NCI-H460 (cell line): ENCODE measurements at regions not wholly inside any gene's neighbourhood (a gene's known extent, or its start where the extent isn't known, plus 50 kb on each side); places are given as distances from the start of the nearest gene placed in this dataset.

Experiments
- DNase-seq: peaks from one replicate; pipeline ENCODE4 v3.0.0-alpha.2; 2016; ENCODE audit warnings: low read depth; ENCODE audit errors: extremely low read depth
- small RNA-seq, 2 experiments: library from RNA; depleted of rRNA; stranded (forward); fragments of <200 nt; gene quantifications; one replicate each; pipeline ENCODE3, GENCODE V24; 2014

DNA sequence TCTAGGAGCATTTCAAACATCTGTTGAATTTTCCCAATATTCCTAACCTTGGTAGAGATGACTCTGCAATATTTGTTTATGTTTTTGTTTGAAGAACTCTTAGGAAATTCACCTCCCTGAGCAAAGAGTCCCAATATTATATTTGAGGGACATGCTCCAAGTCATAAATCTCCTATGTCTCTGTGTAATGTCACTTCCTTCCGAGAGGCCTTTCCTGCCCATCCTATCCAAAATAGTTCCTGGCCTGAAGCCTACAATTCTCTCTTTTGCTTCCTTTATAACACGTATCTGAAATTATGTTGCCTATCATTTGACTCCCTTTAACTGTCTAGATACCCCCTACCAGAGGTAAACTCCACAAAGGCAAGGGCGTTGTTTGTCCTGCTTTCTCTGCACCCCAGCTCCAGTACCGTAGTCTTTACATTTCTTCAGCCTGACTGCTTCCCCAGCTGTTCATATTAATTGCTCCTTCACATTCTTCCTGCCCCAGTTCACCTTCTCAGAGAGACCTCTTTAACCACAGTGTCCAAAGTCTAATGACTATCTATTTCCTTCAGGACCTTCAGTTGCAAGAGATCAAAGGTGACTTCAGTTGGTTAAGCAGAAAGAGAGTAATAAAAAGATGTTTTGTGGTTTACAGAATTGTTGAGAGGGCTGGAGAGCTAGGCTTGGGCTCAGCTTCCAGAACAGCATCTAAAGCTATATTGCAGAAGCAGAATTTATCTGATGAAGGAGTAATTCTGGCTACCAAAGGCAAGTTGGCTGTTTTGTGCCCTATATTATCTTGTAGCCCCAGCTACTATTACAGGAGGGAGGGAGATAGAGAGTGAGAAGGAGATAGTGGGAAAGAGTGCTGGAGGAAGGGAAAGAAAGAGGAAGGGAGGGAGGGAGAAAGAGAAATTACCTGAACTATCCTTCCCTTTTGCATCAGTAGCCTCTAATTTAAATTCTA, 109.3 kb upstream of the TMEM161B start:
- DNase-seq = no peak

DNA sequence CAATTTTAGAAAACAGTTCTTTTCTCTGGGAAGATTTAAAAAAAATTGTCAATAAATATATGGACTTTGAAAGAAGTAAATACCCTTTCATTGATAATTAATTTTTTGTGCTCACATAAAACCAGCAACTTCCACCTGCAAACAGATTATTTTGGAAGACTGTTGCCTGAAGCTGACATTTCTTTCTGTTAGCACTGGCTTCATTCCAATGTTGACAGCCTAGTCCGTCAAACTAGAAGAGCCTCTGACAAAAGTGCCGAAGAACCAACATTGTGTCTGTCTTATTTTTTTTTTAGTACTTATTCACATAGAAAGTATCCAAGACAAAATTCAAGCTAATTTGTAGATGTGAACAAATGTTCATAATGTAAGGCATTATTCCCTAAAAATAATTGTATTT, 108.6 kb upstream of the TMEM161B start:
- no peak for DNase-seq

DNA sequence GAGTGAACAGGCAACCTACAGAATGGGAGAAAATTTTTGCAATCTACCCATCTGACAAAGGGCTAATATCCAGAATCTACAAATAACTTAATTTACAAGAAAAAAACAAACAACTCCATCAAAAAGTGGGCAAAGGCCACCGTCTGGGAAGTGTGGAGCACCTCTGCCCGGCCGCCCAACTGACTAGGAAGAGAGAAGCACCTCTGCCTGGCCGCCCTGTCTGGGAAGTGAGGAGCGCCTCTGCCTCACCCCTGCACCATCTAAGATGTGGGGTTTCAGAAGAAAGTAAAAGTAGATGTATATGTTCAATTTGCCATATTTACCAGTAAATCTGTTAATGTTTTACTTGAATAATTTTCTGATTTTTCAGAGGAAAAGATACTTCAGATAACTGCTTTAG, 108.1 kb upstream of the TMEM161B start:
- no peak for DNase-seq

DNA sequence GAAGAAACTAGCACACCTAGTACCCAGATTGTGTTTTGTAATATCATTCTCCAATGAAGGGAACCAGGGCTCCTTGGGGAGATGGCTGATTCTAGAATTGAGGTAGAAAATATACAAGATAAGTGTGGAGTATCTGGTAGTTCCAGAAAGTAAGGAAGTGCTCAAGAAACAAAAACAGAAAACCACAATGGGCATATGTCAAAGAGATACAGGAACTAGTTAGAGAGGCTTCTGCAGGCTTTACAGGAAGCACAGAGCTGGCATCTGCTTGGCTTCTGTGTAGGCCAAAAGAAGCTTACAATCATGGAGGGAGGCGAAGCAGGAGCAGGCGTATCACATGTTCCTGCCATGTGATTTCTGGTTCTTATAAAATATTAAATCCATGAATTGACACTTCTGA, 105.7 kb upstream of the TMEM161B start:
- no peak for DNase-seq

DNA sequence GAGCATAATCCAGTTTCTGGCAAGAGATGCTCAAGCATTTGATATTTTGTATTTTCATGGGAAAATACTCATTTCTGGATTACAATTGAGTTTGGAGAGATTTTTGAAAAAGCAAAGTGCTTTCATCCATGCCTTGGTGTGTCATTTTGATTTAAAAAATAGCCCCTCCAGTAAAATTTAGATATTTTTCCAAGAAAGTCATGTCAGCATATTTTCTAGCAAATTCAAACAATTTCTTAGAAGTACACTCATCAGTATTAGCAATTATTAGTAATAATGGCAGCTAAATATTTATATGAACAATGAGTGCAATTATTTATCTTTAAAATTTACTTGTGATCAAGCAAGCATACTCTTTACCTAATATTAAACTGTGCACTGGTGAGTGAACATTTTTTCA, 102.2 kb upstream of the TMEM161B start:
- DNase-seq = no peak

DNA sequence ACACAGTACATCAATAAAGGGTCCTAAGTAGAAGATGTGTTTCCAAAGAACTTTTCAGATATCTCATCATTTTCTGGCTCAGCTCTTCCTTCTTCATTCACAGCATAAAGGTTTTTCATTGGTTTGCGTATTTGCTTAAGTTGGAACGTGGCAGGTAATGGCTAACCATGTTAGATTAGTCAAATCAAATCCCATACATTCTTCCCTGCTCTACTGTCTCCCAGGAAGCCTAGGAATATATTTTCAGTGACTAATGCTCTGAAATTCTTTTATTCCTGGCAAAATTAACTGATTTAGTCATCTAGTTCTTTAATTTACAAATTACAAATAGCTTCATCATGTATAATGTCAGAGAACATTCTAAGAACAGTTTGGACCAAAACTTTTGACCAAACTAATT, 99.6 kb upstream of the TMEM161B start:
- no peak for DNase-seq

DNA sequence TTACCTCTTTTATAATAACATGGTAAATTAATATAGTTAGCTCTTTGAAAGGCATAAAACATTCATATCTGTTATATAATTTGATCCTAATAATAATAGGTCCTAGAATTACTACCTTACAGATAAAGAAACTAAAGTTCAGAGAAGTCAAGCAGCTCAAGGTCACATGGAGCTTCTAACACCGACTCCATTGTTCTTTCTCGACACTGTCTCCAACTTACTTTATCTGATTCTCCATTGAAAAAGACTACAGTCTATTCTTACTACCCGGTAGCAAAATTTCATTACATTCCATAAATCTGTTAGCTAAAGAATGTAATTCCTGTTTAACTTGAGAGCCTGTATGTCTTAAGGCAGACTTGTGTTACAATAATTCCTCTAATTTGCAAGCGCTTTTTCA, 96.3 kb upstream of the TMEM161B start:
- DNase-seq = no peak

DNA sequence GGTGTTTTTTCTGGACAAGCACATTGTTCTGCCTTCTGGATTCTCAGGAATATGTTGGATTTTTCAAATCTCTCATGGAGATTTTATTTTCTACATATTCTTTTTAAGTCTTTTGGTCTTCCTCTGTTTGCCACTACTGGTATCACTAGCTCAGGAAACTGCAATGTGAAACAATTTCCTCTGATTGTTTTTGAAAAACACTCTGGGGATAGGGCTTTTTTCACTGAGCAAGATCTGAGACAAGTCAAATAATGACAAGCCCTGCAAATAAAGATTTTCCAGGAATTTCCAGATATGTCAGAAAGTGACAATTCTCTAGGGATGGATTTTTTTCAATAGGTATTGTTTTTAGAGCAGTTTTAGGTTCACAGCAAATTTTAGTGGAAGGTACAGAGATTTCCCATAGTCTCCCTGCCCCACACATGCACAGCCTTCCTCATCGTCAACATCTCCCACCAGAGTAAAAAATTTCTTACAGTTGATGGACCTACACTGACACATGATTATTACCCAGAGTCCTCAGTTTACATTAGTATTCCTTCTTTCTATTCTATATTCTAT, 86.9 kb upstream of the TMEM161B start:
- DNase-seq = no peak

DNA sequence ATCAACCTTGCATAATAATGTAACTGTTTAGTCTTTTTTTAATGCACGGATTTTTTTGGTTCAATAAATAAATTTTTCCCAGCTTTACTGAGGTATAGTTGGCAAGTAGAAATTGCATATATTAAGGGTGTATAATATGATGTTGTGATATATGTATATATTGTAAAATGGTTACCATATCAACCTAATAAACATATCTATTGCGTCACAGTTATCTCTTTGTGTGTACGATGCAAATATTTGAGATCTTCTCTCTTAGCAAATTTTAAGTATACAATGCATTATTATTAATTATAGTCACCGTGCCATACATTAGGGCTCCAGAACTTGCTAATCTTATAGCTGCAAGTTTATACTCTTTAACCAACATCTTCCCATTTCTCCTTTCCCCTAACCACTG, 57.2 kb upstream of the TMEM161B start:
- no peak for DNase-seq

DNA sequence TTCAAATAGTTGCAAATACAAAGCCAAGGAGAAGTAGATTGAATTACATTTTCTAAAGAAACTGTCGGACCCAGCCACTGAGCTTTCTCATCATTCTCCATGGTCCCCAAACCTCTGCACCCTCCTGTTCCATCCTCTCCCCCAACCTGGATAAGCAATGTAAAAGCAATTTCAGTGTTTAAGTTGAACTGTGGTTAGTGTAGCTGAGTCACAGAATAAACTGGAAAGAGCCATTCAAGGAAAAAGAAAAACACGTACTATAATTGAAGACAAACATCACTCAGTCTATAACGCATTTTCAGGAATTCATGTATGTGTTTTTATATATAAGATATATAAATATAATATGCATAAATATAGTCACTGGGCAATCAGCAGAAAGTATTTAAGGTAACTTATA, 54.1 kb upstream of the TMEM161B start:
- DNase-seq = no peak

Small RNA genes lying in the stretch of these regions (small RNA-seq; reads per million reads assigned to genes)
- 0 to 0.04 reads per million in 2 experiments for gene RF00156
